Ovary (tissue), 7 donors: ENCODE measurements at regions not wholly inside any gene's neighbourhood (a gene's known extent, or its start where the extent isn't known, plus 50 kb on each side); places are given as distances from the start of the nearest gene placed in this dataset.

Source experiments
- DNase-seq, 5 donors: peaks; one replicate each; pipeline ENCODE4 v3.0.0-alpha.2; 2019 to 2020
- H3K27ac ChIP-seq, 2 donors: fragments of 200-600 bp; one replicate each; pipeline versions ENCODE4 v1.5.1 to v1.8.0; 2019 to 2022
- H3K27me3 ChIP-seq: fragments of 200-600 bp; one replicate; pipeline ENCODE4 v1.8.0; 2022
- H3K36me3 ChIP-seq: fragments of 200-600 bp; sonication (generic); one replicate; pipeline ENCODE4 v1.5.1; 2019
- H3K4me1 ChIP-seq: one replicate; pipeline ENCODE4 v1.8.1; 2013; ENCODE audit warnings: mild to moderate bottlenecking, moderate library complexity; ENCODE audit not compliant: insufficient read depth
- H3K4me3 ChIP-seq: fragments of 200-600 bp; sonication (generic); one replicate; pipeline ENCODE4 v1.5.1; 2017
- H3K9me3 ChIP-seq, 2 donors: fragments of 200-600 bp in 1 of 2; sonication (generic) in 1 of 2; one replicate each; pipeline versions ENCODE4 v1.5.1 to v1.8.1; 2013 to 2019; ENCODE audit warnings: mild to moderate bottlenecking in 1 of 2, moderate library complexity in 1 of 2
- CTCF ChIP-seq, 3 donors: fragments of 450-650 bp in 2 of 3; fragments of 200-600 bp in 1 of 3; IDR thresholded peaks; one replicate each; pipeline versions ENCODE4 v1.5.1 to v1.8.0; 2016 to 2022; ENCODE audit warnings: antibody characterized with exemption in 3 of 3, mild to moderate bottlenecking in 1 of 3
- EP300 ChIP-seq: sonication (generic); formaldehyde crosslinking; IDR thresholded peaks from one replicate; pipeline ENCODE4 v1.6.1; 2017; ENCODE audit warnings: antibody characterized with exemption
- POLR2A ChIP-seq: fragments of 450-650 bp; IDR thresholded peaks from one replicate; pipeline ENCODE4 v1.6.1; 2017; ENCODE audit warnings: antibody characterized with exemption, mild to moderate bottlenecking, moderate library complexity
- WGBS, 3 donors: extraction: QIAGEN DNeasy Blood & Tissue Kit in 1 of 3; methylation state at CpG; one replicate each; pipeline versions ENCODE4 v1.1.5 to v1.1.7; 2013 to 2017; 5-methylcytosine and 5-hydroxymethylcytosine counted together
- intact Hi-C, 4 donors: fragments of 100-400 bp; cut with DNase I; formaldehyde crosslinking; loops; one replicate each; pipeline versions ENCODE4 v1.11.0 to v1.15.1; 2022 to 2023
- donor health status: DM: no; HTN: no; CAD: no; lungs with moderate emphysema.
- donor health status: DM: no; HTN: no; CAD: no.
- donor health status: Bipolar disorder and iron deficiency.
- donor health status: DM: no; HTN: no; CAD: no.
- donor health status: DM: yes; HTN: yes; CAD: no.

DNA sequence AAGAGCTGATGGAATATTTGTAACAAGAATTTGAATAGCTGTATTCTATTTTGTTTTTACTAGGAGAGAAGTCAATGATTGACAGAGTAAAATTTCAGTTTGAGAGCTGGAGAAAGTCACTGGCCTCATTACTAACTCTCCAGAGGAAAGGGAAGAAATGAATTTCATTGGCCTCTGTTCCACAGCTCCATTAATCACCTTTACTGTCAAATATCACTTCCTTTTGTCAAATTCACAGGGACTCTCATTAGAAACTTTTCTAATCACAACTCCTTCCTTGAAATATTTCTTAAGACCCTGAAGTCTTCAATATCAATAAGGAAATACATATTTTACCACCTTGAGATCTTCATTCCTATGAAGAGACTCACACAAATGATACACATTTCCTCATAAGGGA, 379.9 kb upstream of the RASGRP1 start:
- Histone ChIP-seq H3K9me3 (no peaks in the 10 kb centered on the region), H3K4me3 (no peak overlapping the region), H3K27ac (no peak overlapping the region), H3K36me3 (no peaks in the 10 kb centered on the region), H3K27me3 (no peaks in the 10 kb centered on the region), H3K4me1 (no peaks in the 10 kb centered on the region)
- intact Hi-C loops = no loop called here
- no peak for DNase-seq
- no peak for TF ChIP-seq POLR2A
- TF ChIP-seq CTCF (IDR thresholded peaks at IDR 0.05) = no peak
- TF ChIP-seq EP300 = no peak

DNA sequence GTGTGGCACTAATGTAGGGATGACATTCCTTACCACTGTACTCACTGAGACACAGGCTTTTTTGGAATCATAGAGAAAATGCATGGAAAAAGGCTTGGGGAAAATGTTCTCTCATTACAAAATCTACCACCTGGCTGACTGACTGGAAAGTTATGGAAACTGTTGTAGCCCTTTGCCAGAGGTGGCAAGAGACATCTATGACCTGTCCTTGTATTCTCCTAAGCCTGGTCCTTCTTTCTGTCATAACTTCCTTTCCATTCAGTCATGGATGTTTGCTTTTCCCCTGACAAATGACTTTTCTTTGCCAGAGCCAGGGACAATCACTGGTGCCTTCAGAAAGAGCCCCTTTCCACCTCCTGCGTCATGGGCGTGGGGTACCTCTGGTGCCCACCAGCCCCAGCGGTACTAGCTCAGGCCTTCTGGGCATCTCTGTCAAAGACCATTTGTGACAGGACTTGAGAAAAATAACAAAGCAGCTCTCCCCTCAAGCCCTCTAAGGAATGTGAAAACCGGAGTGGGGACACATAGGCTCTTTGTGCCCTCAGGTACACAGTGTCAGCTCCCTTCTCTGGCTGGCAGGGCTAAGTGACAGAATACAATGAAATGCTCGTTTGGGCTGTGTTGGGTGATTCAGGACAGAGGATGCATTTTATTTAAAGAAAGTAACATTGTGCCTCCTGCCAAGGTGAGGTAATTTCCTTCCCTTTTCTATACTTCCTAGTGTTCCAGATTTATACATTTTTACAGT, 381.1 kb upstream of the RASGRP1 start:
- Histone ChIP-seq H3K9me3 (no peaks in the 10 kb centered on the region), H3K4me3 (no peak overlapping the region), H3K27me3 (no peaks in the 10 kb centered on the region), H3K27ac (no peak overlapping the region), H3K36me3 (no peaks in the 10 kb centered on the region), H3K4me1 (no peaks in the 10 kb centered on the region)
- intact Hi-C loops = no loop called here
- 87 to 90% (median 89%) methylated on average over 5 of the region's 5 CpGs for WGBS, 3 donors
- no peak for DNase-seq
- TF ChIP-seq EP300 (no peak), CTCF (IDR thresholded peaks at IDR 0.05) (no peak), POLR2A (no peak)

DNA sequence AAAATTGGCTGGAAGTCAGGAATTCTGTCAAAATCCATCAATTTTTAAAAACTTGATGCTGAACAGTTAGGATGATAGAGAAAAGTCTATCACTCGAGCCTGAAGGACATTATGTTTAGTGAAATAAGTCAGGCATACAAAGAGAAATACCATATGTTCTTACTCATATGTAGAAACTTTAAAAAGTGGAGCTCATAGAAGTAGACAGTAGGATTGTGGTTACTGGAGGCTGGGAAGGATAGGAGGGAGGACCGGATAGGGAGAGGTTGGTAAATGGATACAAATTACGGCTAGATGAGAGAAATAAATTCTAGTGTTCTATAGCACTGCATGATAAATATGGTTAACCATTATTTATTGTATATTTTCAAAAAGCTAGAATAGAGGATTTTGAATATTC, 389.5 kb upstream of the RASGRP1 start:
- no peak for DNase-seq
- Histone ChIP-seq H3K27me3 (no peaks in the 10 kb centered on the region), H3K27ac (no peak overlapping the region), H3K36me3 (no peaks in the 10 kb centered on the region), H3K4me3 (no peak overlapping the region), H3K4me1 (no peaks in the 10 kb centered on the region), H3K9me3 (no peaks in the 10 kb centered on the region)
- TF ChIP-seq CTCF (IDR thresholded peaks at IDR 0.05) = no peak
- no peak for TF ChIP-seq POLR2A
- no peak for TF ChIP-seq EP300
- 86 to 88% (median 86%) methylated on average over 3 of the region's 3 CpGs for WGBS, 3 donors
- intact Hi-C loops = no loop called here

DNA sequence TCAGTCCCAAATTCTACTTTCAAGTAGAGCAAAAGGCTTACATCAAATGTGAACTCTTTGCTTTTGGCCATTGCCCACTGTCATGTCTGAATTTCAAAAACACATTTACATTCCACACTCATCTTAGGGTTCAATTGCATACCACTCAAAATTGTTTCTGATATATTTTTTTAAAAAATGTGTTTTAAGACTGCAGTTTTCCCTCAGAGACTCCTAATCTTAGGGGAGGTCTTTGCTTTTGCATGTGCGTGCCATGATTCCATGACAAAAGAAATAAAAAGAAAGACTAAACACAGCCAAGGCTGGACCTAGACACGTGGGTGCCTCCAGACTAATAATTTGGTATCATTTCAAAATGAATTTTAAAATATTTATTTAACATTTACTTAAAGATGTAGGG, 396.8 kb upstream of the RASGRP1 start:
- no peaks in the 10 kb centered on the region for H3K36me3 ChIP-seq
- 13 to 17% (median 14%) methylated on average over 2 of the region's 2 CpGs for WGBS, 3 donors
- intact Hi-C loops = no loop called here
- H3K4me1 ChIP-seq = no peaks in the 10 kb centered on the region
- H3K9me3 ChIP-seq = no peaks in the 10 kb centered on the region
- H3K4me3 ChIP-seq = no peak overlapping the region
- no peak overlapping the region for H3K27ac ChIP-seq
- H3K27me3 ChIP-seq = no peaks in the 10 kb centered on the region
- DNase-seq = no peak
- no peak for TF ChIP-seq EP300
- no peak for TF ChIP-seq POLR2A
- no peak for TF ChIP-seq CTCF (IDR thresholded peaks at IDR 0.05)
